Upper lobe of left lung (tissue), 4 donors: ENCODE measurements at regions not wholly inside any gene's neighbourhood (a gene's known extent, or its start where the extent isn't known, plus 50 kb on each side); places are given as distances from the start of the nearest gene placed in this dataset.

Experiments
- CTCF ChIP-seq, 6 experiments: fragments of 450-650 bp in 4 of 6; fragments of 200-600 bp in 2 of 6; sonication (generic) in 2 of 6; IDR thresholded peaks; one replicate each; pipeline ENCODE4 v1.5.1; 2016 to 2019; ENCODE audit warnings: antibody characterized with exemption in 6 of 6
- EP300 ChIP-seq, 4 donors: sonication (generic); formaldehyde crosslinking; IDR thresholded peaks; one replicate each; pipeline ENCODE4 v1.5.1; 2017; ENCODE audit warnings: antibody characterized with exemption in 4 of 4, control low read depth in 2 of 4
- POLR2A ChIP-seq, 4 donors: fragments of 450-650 bp; IDR thresholded peaks; one replicate each; pipeline ENCODE4 v1.5.1; 2016 to 2017; ENCODE audit warnings: antibody characterized with exemption in 4 of 4, mild to moderate bottlenecking in 2 of 4
- POLR2AphosphoS5 ChIP-seq, 2 donors: sonication (generic); formaldehyde crosslinking; IDR thresholded peaks; one replicate each; pipeline ENCODE4 v1.5.1; 2017; ENCODE audit warnings: antibody characterized with exemption in 2 of 2

- TF ChIP-seq CTCF (IDR thresholded peaks at IDR 0.05) (no peak), POLR2AphosphoS5 (IDR thresholded peaks at IDR 0.05) (no peak), POLR2A (IDR thresholded peaks at IDR 0.05) (no peak), EP300 (IDR thresholded peaks at IDR 0.05) (no peak)
Observed at GRCh38 chr9:25814023-25814422, 135.8 kb upstream of the TUSC1 start.
